ENCODE measurements at regions not wholly inside any gene's neighbourhood (a gene's known extent, or its start where the extent isn't known, plus 50 kb on each side); places are given as distances from the start of the nearest gene placed in this dataset.
"Not testable (repeated sequence)": the region's sequence is repeated elsewhere in the genome, so short reads cannot be mapped to it uniquely, and the experiment has no call there.

- H3K4me1 ChIP-seq (ENCODE audit: control insufficient read depth in 2 of 3, insufficient read depth in 2 of 3, low read depth in 1 of 3, low read length in 3 of 3): no peaks in the 10 kb centered on the region
- H3K4me3 ChIP-seq (ENCODE audit: low read length in 3 of 3): no peak overlapping the region
- no peak for FAIRE-seq
- no peaks in the 10 kb centered on the region for H3K27me3 ChIP-seq (ENCODE audit: control insufficient read depth, insufficient read depth, low read length)
- intact Hi-C loops (cut with DNase I): no loop called here
- no peaks in the 10 kb centered on the region for H3K36me3 ChIP-seq (ENCODE audit: control insufficient read depth in 2 of 3, insufficient read depth in 3 of 3, low read length in 3 of 3)
- H3K9me3 ChIP-seq (ENCODE audit: control insufficient read depth in 2 of 3, insufficient read depth in 1 of 3, low read length in 3 of 3): no peaks in the 10 kb centered on the region
- no peak overlapping the region for H3K9ac ChIP-seq (ENCODE audit: low read length in 3 of 3)
- DNase-seq: no peak
- H3K27ac ChIP-seq (ENCODE audit: low read depth in 2 of 2, low read length in 2 of 2): no peak overlapping the region
- no peak for TF ChIP-seq CTCF (IDR thresholded peaks at IDR 0.05; ENCODE audit: borderline replicate concordance, extremely low read depth, insufficient read depth)
Observed at GRCh38 chr7:92945840-92946239, 109.5 kb upstream of the CDK6 start.

- Histone ChIP-seq H3K9ac (ENCODE audit: low read length in 3 of 3) (no peak overlapping the region), H3K27ac (ENCODE audit: low read depth in 2 of 2, low read length in 2 of 2) (no peak overlapping the region), H3K27me3 (ENCODE audit: control insufficient read depth, insufficient read depth, low read length) (no peaks in the 10 kb centered on the region), H3K9me3 (ENCODE audit: control insufficient read depth in 2 of 3, insufficient read depth in 1 of 3, low read length in 3 of 3) (peaks cover 0 to 4% (median under 1%) of the 10 kb centered on the region in 3 donors), H3K4me1 (ENCODE audit: control insufficient read depth in 2 of 3, insufficient read depth in 2 of 3, low read depth in 1 of 3, low read length in 3 of 3) (no peaks in the 10 kb centered on the region), H3K36me3 (ENCODE audit: control insufficient read depth in 2 of 3, insufficient read depth in 3 of 3, low read length in 3 of 3) (no peaks in the 10 kb centered on the region), H3K4me3 (ENCODE audit: low read length in 3 of 3) (no peak overlapping the region)
- intact Hi-C loops (cut with DNase I): no loop called here
- DNase-seq (no peak), FAIRE-seq (no peak)
- TF ChIP-seq CTCF (IDR thresholded peaks at IDR 0.05; ENCODE audit: borderline replicate concordance, extremely low read depth, insufficient read depth): no peak
Observed at GRCh38 chr7:92944633-92945032, 108.3 kb upstream of the CDK6 start.

- H3K4me1 ChIP-seq (ENCODE audit: control insufficient read depth in 2 of 3, insufficient read depth in 2 of 3, low read depth in 1 of 3, low read length in 3 of 3); H3K36me3 ChIP-seq (ENCODE audit: control insufficient read depth in 2 of 3, insufficient read depth in 3 of 3, low read length in 3 of 3); intact Hi-C loops (cut with DNase I); DNase-seq; H3K27me3 ChIP-seq (ENCODE audit: control insufficient read depth, insufficient read depth, low read length); H3K9me3 ChIP-seq (ENCODE audit: control insufficient read depth in 2 of 3, insufficient read depth in 1 of 3, low read length in 3 of 3); FAIRE-seq; H3K4me3 ChIP-seq (ENCODE audit: low read length in 3 of 3); H3K9ac ChIP-seq (ENCODE audit: low read length in 3 of 3); H3K27ac ChIP-seq (ENCODE audit: low read depth in 2 of 2, low read length in 2 of 2): not testable (repeated sequence)
Observed at GRCh38 chr7:92942706-92943105, 106.3 kb upstream of the CDK6 start.

- no peak for FAIRE-seq
- H3K36me3 ChIP-seq (ENCODE audit: control insufficient read depth in 2 of 3, insufficient read depth in 3 of 3, low read length in 3 of 3): no peaks in the 10 kb centered on the region
Observed at GRCh38 chr7:92939666-92940360, 103.4 kb upstream of the CDK6 start.

More at GRCh38 chr7:92939666-92940360, 103.4 kb upstream of the CDK6 start:
- DNase-seq: no peak
- H3K27me3 ChIP-seq (ENCODE audit: control insufficient read depth, insufficient read depth, low read length): no peaks in the 10 kb centered on the region
- no peak overlapping the region for H3K9ac ChIP-seq (ENCODE audit: low read length in 3 of 3)
- intact Hi-C loops (cut with DNase I): no loop called here
- no peaks in the 10 kb centered on the region for H3K4me1 ChIP-seq (ENCODE audit: control insufficient read depth in 2 of 3, insufficient read depth in 2 of 3, low read depth in 1 of 3, low read length in 3 of 3)
- H3K4me3 ChIP-seq (ENCODE audit: low read length in 3 of 3): no peak overlapping the region
- peaks cover 0 to 7% (median 2%) of the 10 kb centered on the region in 3 donors for H3K9me3 ChIP-seq (ENCODE audit: control insufficient read depth in 2 of 3, insufficient read depth in 1 of 3, low read length in 3 of 3)
- no peak overlapping the region for H3K27ac ChIP-seq (ENCODE audit: low read depth in 2 of 2, low read length in 2 of 2)
- no peak for TF ChIP-seq CTCF (IDR thresholded peaks at IDR 0.05; ENCODE audit: borderline replicate concordance, extremely low read depth, insufficient read depth)
